ENCODE measurements at regions not wholly inside any gene's neighbourhood (a gene's known extent, or its start where the extent isn't known, plus 50 kb on each side); places are given as distances from the start of the nearest gene placed in this dataset.

GRCh38 chr13:68292601-68293000, 1062.5 kb upstream of the PCDH9 start:
- no peaks in the 10 kb centered on the region for H3K4me1 ChIP-seq (ENCODE audit: low read length)
- no peaks in the 10 kb centered on the region for H3K79me2 ChIP-seq (ENCODE audit: low read length)
- DNase-seq, result no peak
- H2AFZ ChIP-seq (ENCODE audit: low read length), result no peak overlapping the region
- H4K20me1 ChIP-seq (ENCODE audit: insufficient read depth, low read length), result no peaks in the 10 kb centered on the region
- H3K27me3 ChIP-seq (replicated peaks; ENCODE audit: insufficient read depth, low read length), result no peaks in the 10 kb centered on the region
- H3K9ac ChIP-seq (ENCODE audit: low read length), result no peak overlapping the region
- H3K9me3 ChIP-seq (replicated peaks; ENCODE audit: insufficient read depth, low read length), result no peaks in the 10 kb centered on the region
- H3K36me3 ChIP-seq (replicated peaks; ENCODE audit: insufficient read depth, low read length), result no peaks in the 10 kb centered on the region
- H3K4me2 ChIP-seq (ENCODE audit: low read depth, low read length), result no peak overlapping the region
- no peaks in the 10 kb centered on the region for H3F3A ChIP-seq (ENCODE audit: insufficient read depth, low read length)
- no peak overlapping the region for H3K27ac ChIP-seq (ENCODE audit: low read length)
- TF ChIP-seq EZH2phosphoT487 (IDR thresholded peaks at IDR 0.05; ENCODE audit: low read length) (no peak), CTCF (IDR thresholded peaks at IDR 0.05; ENCODE audit: low read length) (no peak), EZH2 (optimal IDR thresholded peaks at IDR 0.05; ENCODE audit: low read depth, low read length) (no peak)
- H3K9me2 ChIP-seq (replicated peaks; ENCODE audit: insufficient read depth, low read length), result no peaks in the 10 kb centered on the region
- no peak overlapping the region for H3K4me3 ChIP-seq (ENCODE audit: low read length)

- Histone ChIP-seq H2AFZ (ENCODE audit: low read length) (no peak overlapping the region), H3K36me3 (replicated peaks; ENCODE audit: insufficient read depth, low read length) (no peaks in the 10 kb centered on the region)
- TF ChIP-seq EZH2 (optimal IDR thresholded peaks at IDR 0.05; ENCODE audit: low read depth, low read length), result no peak
- TF ChIP-seq CTCF (IDR thresholded peaks at IDR 0.05; ENCODE audit: low read length), result no peak
- no peak for TF ChIP-seq EZH2phosphoT487 (IDR thresholded peaks at IDR 0.05; ENCODE audit: low read length)
Observed at GRCh38 chr13:68291595-68291994, 1061.5 kb upstream of the PCDH9 start.

GRCh38 chr13:68275758-68276157, 1045.6 kb upstream of the PCDH9 start:
- no peak overlapping the region for H2AFZ ChIP-seq (ENCODE audit: low read length)
- H3K9ac ChIP-seq (ENCODE audit: low read length), result no peak overlapping the region
- no peaks in the 10 kb centered on the region for H4K20me1 ChIP-seq (ENCODE audit: insufficient read depth, low read length)
- no peak for DNase-seq
- no peak overlapping the region for H3K4me3 ChIP-seq (ENCODE audit: low read length)
- H3K27ac ChIP-seq (ENCODE audit: low read length), result no peak overlapping the region
- H3K4me2 ChIP-seq (ENCODE audit: low read depth, low read length), result no peak overlapping the region
- TF ChIP-seq EZH2phosphoT487 (IDR thresholded peaks at IDR 0.05; ENCODE audit: low read length), result no peak
- no peak for TF ChIP-seq CTCF (IDR thresholded peaks at IDR 0.05; ENCODE audit: low read length)
- TF ChIP-seq EZH2 (optimal IDR thresholded peaks at IDR 0.05; ENCODE audit: low read depth, low read length), result no peak
- no peaks in the 10 kb centered on the region for H3K27me3 ChIP-seq (replicated peaks; ENCODE audit: insufficient read depth, low read length)
- no peaks in the 10 kb centered on the region for H3K9me3 ChIP-seq (replicated peaks; ENCODE audit: insufficient read depth, low read length)
- no peaks in the 10 kb centered on the region for H3K9me2 ChIP-seq (replicated peaks; ENCODE audit: insufficient read depth, low read length)
- no peaks in the 10 kb centered on the region for H3K4me1 ChIP-seq (ENCODE audit: low read length)
- no peaks in the 10 kb centered on the region for H3F3A ChIP-seq (ENCODE audit: insufficient read depth, low read length)
- no peaks in the 10 kb centered on the region for H3K79me2 ChIP-seq (ENCODE audit: low read length)
- no peaks in the 10 kb centered on the region for H3K36me3 ChIP-seq (replicated peaks; ENCODE audit: insufficient read depth, low read length)

More at GRCh38 chr13:68291595-68291994, 1061.5 kb upstream of the PCDH9 start:
- Histone ChIP-seq H3K4me1 (ENCODE audit: low read length) (no peaks in the 10 kb centered on the region), H3F3A (ENCODE audit: insufficient read depth, low read length) (no peaks in the 10 kb centered on the region), H4K20me1 (ENCODE audit: insufficient read depth, low read length) (no peaks in the 10 kb centered on the region), H3K9ac (ENCODE audit: low read length) (no peak overlapping the region), H3K4me3 (ENCODE audit: low read length) (no peak overlapping the region), H3K4me2 (ENCODE audit: low read depth, low read length) (no peak overlapping the region), H3K79me2 (ENCODE audit: low read length) (no peaks in the 10 kb centered on the region), H3K27ac (ENCODE audit: low read length) (no peak overlapping the region), H3K27me3 (replicated peaks; ENCODE audit: insufficient read depth, low read length) (no peaks in the 10 kb centered on the region), H3K9me2 (replicated peaks; ENCODE audit: insufficient read depth, low read length) (no peaks in the 10 kb centered on the region), H3K9me3 (replicated peaks; ENCODE audit: insufficient read depth, low read length) (no peaks in the 10 kb centered on the region)
- DNase-seq, result no peak
